ENCODE measurements at regions not wholly inside any gene's neighbourhood (a gene's known extent, or its start where the extent isn't known, plus 50 kb on each side); places are given as distances from the start of the nearest gene placed in this dataset.

DNA sequence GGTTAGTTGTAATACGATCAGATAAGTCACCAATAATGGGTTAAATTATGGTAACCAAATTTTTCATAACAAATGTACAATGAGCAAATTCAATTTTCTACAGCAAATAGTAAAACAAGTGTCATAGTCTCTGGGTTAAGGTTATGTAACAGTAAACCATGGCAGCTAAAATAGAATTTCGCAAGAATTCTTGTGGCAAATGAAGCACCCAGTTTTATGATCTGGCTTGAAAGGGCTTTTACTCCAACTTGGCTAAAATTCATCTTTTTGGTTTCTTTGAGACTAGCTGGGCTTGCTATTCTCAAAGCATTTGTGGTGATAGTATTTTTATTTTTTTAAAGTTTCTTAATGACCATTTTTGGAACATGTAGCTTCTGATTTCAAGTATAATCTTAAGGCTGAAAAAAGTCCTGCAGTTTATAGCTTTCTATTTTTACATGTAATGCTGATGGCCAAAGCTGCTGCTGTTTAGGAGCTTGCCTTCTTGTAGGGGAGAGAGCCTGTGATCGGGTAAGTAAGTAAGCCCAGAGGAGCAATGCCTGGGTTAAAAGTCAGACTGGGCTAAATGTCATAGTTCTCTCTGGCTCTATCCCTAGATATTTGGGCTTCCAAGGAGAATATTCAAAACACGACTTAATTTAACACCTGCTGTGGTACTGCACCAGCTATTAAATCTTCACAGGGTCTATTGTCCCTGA lies 55.5 kb upstream of the SYPL1 start:
- no peak for TF ChIP-seq ZNF274 (IDR thresholded peaks at IDR 0.05; ENCODE audit: low read depth, low read length)
- TF ChIP-seq SUZ12 (IDR thresholded peaks at IDR 0.05; ENCODE audit: extremely low read depth, insufficient read depth, insufficient read length) = no peak
- no peak for TF ChIP-seq YY1 (IDR thresholded peaks at IDR 0.05; ENCODE audit: insufficient read depth, insufficient read length)
